ENCODE measurements at regions not wholly inside any gene's neighbourhood (a gene's known extent, or its start where the extent isn't known, plus 50 kb on each side); places are given as distances from the start of the nearest gene placed in this dataset.

DNA sequence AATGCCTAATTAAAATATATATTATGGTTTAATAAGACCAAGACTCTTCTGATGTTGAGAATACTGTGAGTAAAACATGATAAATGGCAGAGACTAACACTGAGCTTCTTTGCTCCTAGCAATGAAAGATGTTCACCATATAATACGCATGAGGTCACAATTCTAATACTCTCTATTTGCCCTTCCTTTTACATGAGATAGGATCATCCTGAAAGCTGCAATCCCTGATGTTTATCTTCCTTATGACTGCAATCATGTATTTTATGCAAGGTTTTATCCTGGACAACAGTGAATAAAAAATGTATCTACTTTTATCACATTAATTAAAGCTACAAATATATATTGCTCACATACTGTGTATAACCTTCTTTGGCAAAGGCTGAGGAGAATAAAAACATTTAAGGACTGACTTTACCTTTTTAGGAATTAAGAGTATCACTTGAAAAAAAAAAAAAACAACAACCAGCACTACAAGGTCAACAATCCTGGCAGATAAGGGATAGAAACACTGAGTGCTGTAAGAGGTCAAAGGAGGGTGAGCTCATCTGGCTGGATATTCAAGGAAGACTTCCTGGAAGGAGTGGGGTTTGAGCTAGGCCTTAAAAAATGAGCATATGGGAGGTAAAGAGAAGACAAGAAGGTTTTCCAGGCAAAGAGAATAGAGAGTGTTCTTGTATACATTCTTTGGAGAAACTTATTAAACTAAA, 99.9 kb downstream of the AREG start:
- H3K4me3 ChIP-seq (ENCODE audit: low read depth, low read length): no peak overlapping the region
- no peak for DNase-seq (ENCODE audit: low read depth)
- TF ChIP-seq, protein P1, sequence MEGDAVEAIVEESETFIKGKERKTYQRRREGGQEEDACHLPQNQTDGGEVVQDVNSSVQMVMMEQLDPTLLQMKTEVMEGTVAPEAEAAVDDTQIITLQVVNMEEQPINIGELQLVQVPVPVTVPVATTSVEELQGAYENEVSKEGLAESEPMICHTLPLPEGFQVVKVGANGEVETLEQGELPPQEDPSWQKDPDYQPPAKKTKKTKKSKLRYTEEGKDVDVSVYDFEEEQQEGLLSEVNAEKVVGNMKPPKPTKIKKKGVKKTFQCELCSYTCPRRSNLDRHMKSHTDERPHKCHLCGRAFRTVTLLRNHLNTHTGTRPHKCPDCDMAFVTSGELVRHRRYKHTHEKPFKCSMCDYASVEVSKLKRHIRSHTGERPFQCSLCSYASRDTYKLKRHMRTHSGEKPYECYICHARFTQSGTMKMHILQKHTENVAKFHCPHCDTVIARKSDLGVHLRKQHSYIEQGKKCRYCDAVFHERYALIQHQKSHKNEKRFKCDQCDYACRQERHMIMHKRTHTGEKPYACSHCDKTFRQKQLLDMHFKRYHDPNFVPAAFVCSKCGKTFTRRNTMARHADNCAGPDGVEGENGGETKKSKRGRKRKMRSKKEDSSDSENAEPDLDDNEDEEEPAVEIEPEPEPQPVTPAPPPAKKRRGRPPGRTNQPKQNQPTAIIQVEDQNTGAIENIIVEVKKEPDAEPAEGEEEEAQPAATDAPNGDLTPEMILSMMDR (IDR thresholded peaks at IDR 0.05; ENCODE audit: low read depth, low read length, missing control alignments): no peak

DNA sequence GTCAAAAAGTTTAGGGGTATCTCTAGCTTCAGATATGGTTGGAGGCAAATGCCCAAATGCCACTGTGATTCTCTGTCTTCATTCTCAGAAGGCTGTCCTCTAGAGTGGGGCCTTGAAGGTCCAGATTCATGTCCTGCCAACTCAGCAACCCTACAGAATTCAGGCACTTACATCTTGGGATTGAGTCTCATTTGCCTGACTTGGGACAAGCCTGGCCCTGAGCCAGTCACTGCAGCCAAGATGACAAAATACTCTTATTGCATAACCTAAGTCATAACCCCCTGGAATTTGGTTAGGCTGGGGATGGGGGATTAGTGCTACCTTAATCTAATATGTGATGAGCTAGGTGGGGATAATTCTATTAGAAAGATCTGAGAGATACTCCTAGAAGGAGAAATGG, 100.5 kb downstream of the AREG start:
- H3K4me3 ChIP-seq (ENCODE audit: low read depth, low read length): no peak overlapping the region
- no peak for DNase-seq (ENCODE audit: low read depth)
- TF ChIP-seq, protein P1 (IDR thresholded peaks at IDR 0.05; ENCODE audit: low read depth, low read length, missing control alignments): no peak

DNA sequence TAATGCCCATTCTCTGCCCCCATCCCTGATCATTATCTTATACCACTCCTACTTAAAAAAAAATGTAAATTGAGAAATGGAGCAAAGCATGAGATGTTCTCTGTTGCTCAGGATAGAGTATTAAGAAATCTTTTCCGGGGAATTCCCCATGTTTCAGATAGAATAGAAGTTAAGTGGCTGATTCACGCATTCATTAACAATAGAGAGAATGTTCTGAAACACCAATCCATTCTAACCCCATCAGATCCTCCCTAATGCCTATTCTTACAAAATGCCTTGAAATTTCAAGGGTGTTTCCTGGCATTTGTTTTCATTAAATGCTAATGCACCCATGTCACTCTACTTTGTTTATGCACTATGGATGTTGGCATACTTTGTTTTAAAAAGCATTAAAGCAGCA, 101.1 kb downstream of the AREG start:
- TF ChIP-seq, protein P1 (IDR thresholded peaks at IDR 0.05; ENCODE audit: low read depth, low read length, missing control alignments): no peak
- no peak overlapping the region for H3K4me3 ChIP-seq (ENCODE audit: low read depth, low read length)
- no peak for DNase-seq (ENCODE audit: low read depth)

DNA sequence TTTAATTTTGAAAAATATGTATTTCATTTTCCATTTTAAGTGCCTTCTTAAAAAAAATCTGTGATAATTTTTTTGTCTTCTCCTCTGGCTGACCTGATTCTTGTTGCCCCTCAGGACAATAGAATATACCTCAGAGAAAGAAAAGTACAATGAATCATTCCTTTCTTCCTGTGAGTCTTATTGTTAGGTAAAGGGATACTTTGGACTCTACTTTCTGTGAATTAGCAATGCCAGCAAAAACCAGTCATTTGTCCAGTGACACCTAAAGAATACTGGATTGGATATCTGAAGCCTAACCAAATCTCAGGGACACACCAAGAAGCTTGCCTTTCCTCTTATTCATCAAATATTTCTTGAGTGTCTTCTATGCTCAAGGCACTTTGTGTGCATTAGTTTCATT, 102.1 kb downstream of the AREG start:
- H3K4me3 ChIP-seq (ENCODE audit: low read depth, low read length): no peak overlapping the region
- TF ChIP-seq, protein P1 (IDR thresholded peaks at IDR 0.05; ENCODE audit: low read depth, low read length, missing control alignments): no peak
- DNase-seq (ENCODE audit: low read depth): no peak

DNA sequence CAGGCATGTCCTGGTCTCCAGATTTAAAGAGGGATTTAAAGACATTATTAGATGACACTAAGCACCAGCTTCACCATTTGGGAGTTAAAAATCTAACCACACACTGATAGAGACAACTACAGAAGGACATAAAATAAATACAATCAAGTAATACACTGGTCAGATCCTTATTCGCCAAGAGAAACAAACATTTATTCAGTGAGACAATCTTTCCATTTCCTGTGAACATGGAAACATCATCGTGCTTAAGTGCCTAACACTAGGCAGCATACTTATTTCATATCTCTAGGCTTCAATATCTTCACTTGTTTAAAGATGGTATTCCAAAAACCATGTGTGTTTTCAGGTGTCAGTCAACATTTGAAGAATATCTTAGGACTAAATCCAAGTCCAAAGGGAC, 103.6 kb downstream of the AREG start:
- no peak for DNase-seq (ENCODE audit: low read depth)

DNA sequence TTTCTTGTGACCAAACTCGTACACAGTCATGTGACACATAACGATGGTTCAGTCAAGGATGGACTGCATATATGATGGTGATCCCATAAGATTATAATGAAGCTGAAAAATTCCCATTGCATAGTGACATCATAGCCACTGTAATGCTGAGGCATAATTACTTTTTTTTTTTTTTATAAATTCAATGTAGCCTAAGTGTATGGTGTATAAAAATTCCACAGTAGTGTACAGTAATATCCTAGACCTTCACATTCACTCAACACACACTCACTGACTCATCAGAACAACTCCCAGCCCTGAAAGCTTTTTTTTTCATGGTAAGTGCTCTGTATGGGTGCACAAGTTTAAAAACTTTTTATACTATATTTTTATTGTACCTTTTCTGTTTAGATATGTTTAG, 105.0 kb downstream of the AREG start:
- no peak for DNase-seq (ENCODE audit: low read depth)
- TF ChIP-seq, protein P1 (IDR thresholded peaks at IDR 0.05; ENCODE audit: low read depth, low read length, missing control alignments): no peak
- H3K4me3 ChIP-seq (ENCODE audit: low read depth, low read length): no peak overlapping the region

More for the DNA sequence above, 103.6 kb downstream of the AREG start:
- TF ChIP-seq, protein P1 (IDR thresholded peaks at IDR 0.05; ENCODE audit: low read depth, low read length, missing control alignments): no peak
- H3K4me3 ChIP-seq (ENCODE audit: low read depth, low read length): no peak overlapping the region

DNA sequence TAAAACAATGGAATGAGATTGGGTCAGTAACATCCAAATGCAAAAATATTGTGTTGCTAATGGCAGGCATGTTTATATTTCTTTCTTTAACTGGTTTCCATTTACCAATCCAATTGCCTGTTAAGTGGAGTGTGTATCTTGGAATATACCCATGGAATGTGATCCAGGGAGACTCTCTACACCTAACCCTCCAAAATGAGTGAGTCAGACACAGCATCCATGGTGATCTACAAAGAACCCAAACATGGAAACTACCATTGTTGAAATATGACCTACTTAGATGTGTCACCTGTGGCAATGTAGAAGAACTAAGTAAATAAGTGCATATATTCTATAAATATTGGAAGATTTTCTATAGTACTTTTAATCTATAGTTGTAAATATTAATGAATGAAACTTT, 110.3 kb downstream of the AREG start:
- no peak for DNase-seq (ENCODE audit: low read depth)
- H3K4me3 ChIP-seq (ENCODE audit: low read depth, low read length): no peak overlapping the region
- TF ChIP-seq, protein P1 (IDR thresholded peaks at IDR 0.05; ENCODE audit: low read depth, low read length, missing control alignments): no peak
